ENCODE measurements at regions not wholly inside any gene's neighbourhood (a gene's known extent, or its start where the extent isn't known, plus 50 kb on each side); places are given as distances from the start of the nearest gene placed in this dataset.
"Not testable (repeated sequence)": the region's sequence is repeated elsewhere in the genome, so short reads cannot be mapped to it uniquely, and the experiment has no call there.

DNA sequence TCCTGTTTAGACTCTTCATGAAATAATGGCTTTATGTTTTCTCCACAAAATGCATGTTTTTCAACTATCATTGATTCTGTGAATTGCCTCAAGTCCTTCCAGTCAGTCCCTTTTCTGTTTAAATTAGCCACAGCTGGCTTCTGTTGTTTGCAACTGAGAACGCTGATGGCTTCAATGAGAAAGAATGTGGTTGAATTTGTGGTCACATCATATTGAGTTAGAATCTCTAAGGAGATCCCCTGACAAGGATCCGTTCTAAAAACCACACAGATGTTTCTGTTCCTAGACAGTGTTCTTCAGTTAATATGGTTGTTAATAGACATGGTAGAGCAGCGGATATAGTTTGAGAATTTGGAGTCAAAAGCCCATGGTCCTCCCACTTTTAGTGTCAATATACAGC, 323.6 kb upstream of the NOTCH2NLA start:
- H3K27ac ChIP-seq; CTCF ChIA-PET; POLR2A ChIA-PET (ENCODE audit: low non-redundant PET); DNase-seq (ENCODE audit: low spot score): not testable (repeated sequence)

DNA sequence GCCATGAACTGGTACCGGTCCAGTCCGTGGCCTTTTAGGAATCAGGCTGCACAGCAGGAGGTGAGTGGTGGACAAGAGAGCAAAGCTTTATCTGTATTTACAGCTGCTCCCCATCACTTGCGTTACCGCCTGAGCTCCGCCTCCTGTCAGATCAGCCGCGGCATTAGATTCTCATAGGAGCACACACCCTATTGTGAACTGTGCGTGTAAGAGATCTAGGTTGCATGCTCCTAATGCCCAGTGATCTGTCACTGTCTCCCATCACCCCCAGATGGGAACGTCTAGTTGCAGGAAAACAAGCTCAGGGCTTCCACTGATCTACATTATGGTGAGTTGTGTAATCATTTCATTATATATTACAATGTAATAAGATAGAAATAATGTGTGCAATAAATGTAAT, 319.9 kb upstream of the NOTCH2NLA start:
- CTCF ChIA-PET; H3K27ac ChIP-seq; DNase-seq (ENCODE audit: low spot score); POLR2A ChIA-PET (ENCODE audit: low non-redundant PET): not testable (repeated sequence)

DNA sequence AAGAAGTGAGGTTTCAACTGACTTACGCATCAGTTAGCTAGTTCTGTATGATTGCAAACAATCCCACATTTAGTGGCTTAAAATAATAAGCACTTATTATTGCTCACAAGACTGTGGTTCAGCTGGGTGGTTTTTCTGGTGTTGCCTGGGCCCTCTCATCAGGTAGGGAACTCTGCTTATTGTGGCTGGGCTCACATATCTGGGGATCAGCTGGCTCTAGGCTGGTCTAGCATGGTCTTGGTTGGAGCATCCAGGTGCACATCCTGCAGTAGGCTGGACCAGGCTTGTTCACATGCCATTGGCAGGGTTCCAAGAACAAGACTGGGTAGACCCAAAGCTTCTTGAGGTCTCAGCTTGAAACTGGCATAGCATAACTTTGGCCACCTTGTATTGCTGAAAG, 317.4 kb upstream of the NOTCH2NLA start:
- POLR2A ChIA-PET (ENCODE audit: low non-redundant PET); CTCF ChIA-PET; H3K27ac ChIP-seq; DNase-seq (ENCODE audit: low spot score): not testable (repeated sequence)

- H3K27ac ChIP-seq; CTCF ChIA-PET; POLR2A ChIA-PET (ENCODE audit: low non-redundant PET); DNase-seq (ENCODE audit: low spot score): not testable (repeated sequence)
Observed at GRCh38 chr1:146537775-146538373, 309.1 kb upstream of the NOTCH2NLA start.

DNA sequence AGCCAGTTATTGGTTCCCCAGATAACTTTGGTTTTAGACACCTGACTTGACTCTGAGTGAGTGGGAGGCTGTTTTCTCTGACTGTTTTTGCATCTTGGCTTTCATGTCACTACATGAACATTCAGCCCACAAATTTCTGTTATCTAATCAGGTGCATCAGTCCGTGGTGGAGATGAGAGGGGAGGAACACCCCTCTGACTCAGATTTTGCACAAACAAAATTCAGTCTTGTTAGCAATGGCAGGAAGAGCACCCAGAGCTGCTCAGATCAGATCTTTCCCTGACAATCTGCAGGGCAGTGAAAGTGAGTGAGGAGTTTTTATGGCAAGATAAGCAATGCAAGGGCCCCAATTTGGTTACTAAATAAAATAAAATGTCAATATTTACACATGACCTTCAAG, 307.2 kb upstream of the NOTCH2NLA start:
- CTCF ChIA-PET; H3K27ac ChIP-seq; POLR2A ChIA-PET (ENCODE audit: low non-redundant PET); DNase-seq (ENCODE audit: low spot score): not testable (repeated sequence)

DNA sequence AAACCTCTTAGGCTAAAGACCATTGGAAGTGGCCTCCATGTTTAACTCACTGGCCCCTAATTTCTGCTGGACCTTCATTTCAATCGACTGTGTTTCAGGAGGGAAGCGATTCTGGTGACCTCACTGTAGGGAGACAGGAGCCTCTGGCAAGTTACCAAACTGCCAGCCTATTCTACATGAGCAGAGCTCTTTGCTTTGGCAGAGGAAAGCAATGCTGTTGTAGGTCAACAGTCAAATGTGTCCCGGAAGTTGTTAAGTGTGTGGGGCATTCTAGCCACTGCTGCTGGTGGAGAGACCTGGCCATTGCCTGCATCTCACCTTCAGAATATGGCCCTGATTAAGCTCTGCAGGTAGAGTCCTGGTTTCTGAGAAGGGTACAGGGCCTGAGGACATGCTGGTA, 306.8 kb upstream of the NOTCH2NLA start:
- H3K27ac ChIP-seq; POLR2A ChIA-PET (ENCODE audit: low non-redundant PET); CTCF ChIA-PET; DNase-seq (ENCODE audit: low spot score): not testable (repeated sequence)

DNA sequence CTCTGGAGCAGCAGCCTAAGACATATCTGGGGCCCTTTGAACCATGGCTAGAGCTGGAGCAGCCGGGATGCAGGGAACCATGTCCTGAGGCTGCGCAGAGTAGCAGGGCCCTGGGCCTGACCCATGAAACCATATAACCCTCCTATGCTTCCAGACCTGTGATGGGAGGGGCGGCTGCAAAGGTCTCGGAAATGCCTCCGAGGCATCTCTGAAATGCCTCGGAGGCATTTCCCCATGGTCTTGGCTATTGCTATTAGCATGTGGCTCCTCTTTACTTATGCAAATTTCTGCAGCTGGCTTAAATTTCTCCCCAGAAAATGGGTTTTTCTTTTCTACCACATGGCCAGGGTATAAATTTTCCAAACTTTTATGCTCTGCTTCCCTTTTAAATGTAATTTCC, 302.1 kb upstream of the NOTCH2NLA start:
- POLR2A ChIA-PET (ENCODE audit: low non-redundant PET); CTCF ChIA-PET; DNase-seq (ENCODE audit: low spot score); H3K27ac ChIP-seq: not testable (repeated sequence)

- DNase-seq (ENCODE audit: low spot score); POLR2A ChIA-PET (ENCODE audit: low non-redundant PET); CTCF ChIA-PET; H3K27ac ChIP-seq: not testable (repeated sequence)
Observed at GRCh38 chr1:146522812-146523211, 294.0 kb upstream of the NOTCH2NLA start.

GRCh38 chr1:146522345-146522744, 293.5 kb upstream of the NOTCH2NLA start:
- H3K27ac ChIP-seq; DNase-seq (ENCODE audit: low spot score); POLR2A ChIA-PET (ENCODE audit: low non-redundant PET): not testable (repeated sequence)

GRCh38 chr1:146521804-146522203, 293.0 kb upstream of the NOTCH2NLA start:
- CTCF ChIA-PET; DNase-seq (ENCODE audit: low spot score); POLR2A ChIA-PET (ENCODE audit: low non-redundant PET); H3K27ac ChIP-seq: not testable (repeated sequence)

More at GRCh38 chr1:146522345-146522744, 293.5 kb upstream of the NOTCH2NLA start:
- CTCF ChIA-PET: not testable (repeated sequence)

- DNase-seq (ENCODE audit: low spot score); POLR2A ChIA-PET (ENCODE audit: low non-redundant PET); CTCF ChIA-PET; H3K27ac ChIP-seq: not testable (repeated sequence)
Observed at GRCh38 chr1:146513754-146514153, 284.9 kb upstream of the NOTCH2NLA start.

DNA sequence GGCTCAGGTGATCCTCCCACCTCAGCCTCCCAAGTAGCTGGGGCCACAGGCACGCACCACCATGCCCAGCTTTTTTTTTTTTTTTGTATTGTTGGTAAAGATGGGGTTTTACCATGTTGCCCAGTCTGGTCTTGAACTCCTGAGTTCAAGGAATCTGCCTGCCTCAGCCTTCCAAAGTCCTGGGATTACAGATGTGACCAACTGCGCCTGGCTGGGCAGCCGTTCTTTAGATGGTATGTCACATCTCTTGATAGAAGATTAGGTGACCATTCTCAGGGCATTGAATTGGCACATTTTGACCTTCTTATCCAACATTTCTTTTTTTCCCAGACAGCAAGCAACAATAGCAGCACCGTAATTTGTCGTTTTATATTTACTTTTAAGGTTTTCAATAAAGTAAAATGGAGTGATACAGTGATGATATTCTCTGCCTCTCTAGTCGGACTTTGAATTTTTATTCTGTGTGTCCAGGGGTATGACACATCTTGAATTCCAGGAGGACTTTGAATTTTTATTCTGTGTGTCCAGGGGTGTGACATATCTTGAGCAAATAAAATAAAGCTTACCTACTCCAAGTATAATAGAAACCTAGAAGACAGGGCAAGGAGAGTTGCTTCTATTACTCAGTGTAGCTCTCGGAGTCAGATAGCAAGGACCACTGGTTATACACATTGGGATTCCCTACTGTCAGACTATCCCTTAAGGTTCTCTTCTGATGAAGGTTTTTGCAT, 282.4 kb upstream of the NOTCH2NLA start:
- H3K27ac ChIP-seq; POLR2A ChIA-PET (ENCODE audit: low non-redundant PET); DNase-seq (ENCODE audit: low spot score); CTCF ChIA-PET: not testable (repeated sequence)

DNA sequence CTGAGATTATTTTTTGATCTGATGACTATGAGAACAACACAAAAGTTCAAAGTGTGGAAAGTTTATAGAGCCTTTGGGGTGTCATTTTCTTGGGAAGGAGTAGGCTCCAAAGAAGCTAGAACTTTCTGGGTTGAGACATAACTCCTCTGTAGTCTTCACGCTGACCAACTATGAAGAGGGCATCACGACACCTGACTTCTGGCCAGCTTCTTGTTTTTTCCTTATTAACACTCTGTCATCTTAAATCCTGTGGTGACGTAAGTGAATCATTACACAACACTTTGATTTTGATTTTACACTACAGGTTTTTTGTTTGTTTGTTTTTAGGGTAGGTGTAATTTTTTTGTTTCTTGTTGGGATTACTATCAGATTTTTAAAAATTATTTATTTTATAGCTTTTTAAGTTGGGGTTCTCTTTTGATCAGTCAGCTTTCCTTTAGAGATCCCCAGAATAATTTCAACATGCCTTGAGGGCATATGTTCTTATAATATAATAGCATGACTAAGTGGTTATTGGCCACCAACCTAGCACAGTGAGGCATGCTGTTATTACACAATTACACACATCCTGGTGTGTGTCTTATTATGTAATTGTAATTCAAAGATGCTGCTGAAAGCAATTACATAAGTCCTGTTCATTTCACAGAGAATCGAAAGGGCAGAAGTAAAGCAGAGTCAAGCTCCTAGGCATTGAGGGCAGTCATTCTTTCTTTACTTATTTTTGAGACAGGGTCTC, 281.6 kb upstream of the NOTCH2NLA start:
- CTCF ChIA-PET; H3K27ac ChIP-seq; DNase-seq (ENCODE audit: low spot score); POLR2A ChIA-PET (ENCODE audit: low non-redundant PET): not testable (repeated sequence)

DNA sequence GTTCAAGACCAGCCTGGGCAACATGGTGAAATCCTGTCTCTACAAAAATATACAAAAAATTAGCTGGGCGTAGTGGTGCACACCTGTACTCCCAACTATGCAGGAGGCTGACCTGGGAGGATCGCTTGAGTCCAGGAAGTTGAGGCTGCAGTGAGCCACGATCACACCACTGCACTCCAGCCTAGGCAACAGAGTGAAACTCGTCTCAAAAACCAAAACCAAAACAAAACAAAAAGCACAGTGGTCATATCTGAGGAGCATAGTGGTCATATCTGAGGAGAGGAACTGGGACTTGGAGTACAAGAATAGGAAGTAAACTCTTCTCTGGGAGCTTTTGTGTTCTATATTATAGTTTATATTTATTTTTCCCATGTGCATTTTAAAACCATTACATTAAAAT, 275.3 kb upstream of the NOTCH2NLA start:
- POLR2A ChIA-PET (ENCODE audit: low non-redundant PET); CTCF ChIA-PET; H3K27ac ChIP-seq; DNase-seq (ENCODE audit: low spot score): not testable (repeated sequence)

- H3K27ac ChIP-seq; POLR2A ChIA-PET (ENCODE audit: low non-redundant PET); DNase-seq (ENCODE audit: low spot score); CTCF ChIA-PET: not testable (repeated sequence)
Observed at GRCh38 chr1:146487555-146487954, 258.7 kb upstream of the NOTCH2NLA start.

- POLR2A ChIA-PET (ENCODE audit: low non-redundant PET); H3K27ac ChIP-seq; DNase-seq (ENCODE audit: low spot score); CTCF ChIA-PET: not testable (repeated sequence)
Observed at GRCh38 chr1:146487155-146487554, 258.3 kb upstream of the NOTCH2NLA start.

DNA sequence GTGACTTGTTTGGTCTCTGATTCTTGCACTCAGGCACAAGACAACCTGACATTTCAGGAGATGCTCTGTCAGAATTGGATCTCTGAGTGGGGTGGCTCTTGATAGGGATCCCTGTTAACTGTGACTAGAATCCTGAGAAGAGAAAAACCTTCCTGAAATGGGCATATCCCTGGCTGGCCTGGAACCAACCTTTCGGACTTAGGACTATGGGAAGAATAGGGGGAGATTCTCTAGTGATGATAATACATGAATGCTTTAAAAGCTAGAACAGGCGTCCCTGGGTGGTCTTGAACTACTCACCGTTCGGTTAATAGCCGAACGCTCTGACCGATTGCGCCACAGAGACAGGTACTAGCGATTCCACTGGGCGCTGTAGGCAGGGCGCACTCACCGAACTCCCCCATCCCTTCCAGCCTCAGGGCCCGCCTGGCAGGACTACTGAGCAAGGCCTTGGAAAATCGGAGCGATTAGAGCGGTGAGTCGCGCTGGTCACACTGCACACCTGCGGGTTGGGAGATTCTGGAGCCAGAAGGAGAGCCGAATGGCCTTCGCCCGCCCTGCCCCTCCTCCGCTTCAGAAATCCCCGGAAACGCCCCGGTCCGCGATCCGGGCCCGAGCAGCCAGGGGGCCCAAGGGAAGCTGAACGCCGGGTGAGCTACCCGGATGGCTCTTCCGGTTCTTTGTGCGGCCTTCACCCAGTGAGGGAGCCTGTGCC, 257.6 kb upstream of the NOTCH2NLA start:
- H3K27ac ChIP-seq; POLR2A ChIA-PET (ENCODE audit: low non-redundant PET); CTCF ChIA-PET; DNase-seq (ENCODE audit: low spot score): not testable (repeated sequence)

Data from RWPE1 (cell line).